HCT116 (cell line): ENCODE measurements at regions not wholly inside any gene's neighbourhood (a gene's known extent, or its start where the extent isn't known, plus 50 kb on each side); places are given as distances from the start of the nearest gene placed in this dataset.

Source experiments
- ATAC-seq: fragments of 200-7000 bp; cut with Tn5 transposase; 2 replicates; pipeline ENCODE4 v1.9.1; 2020; ENCODE audit warnings: mild to moderate bottlenecking, moderate library complexity
- BruUV-seq: library from RNA; stranded (reverse); fragments of 400-500 nt; replicated peaks from 2 replicates; lab custom pipeline; 2021; lab: Mats Ljungman, UMichigan
- CTCF ChIA-PET: fragments of 300-600 bp; sonication (Branson Sonifier 250); formaldehyde crosslinking; loops from one replicate; lab custom pipeline; 2021; ENCODE audit warnings: antibody characterized with exemption; lab: Charles Lee
- POLR2A ChIA-PET: fragments of 300-600, 350-600 bp; sonication (Branson Sonifier 250); formaldehyde crosslinking; loops from one replicate; lab custom pipeline; 2021; ENCODE audit warnings: antibody characterized with exemption; lab: Charles Lee
- RAD21 ChIA-PET, 2 experiments: fragments of 300-600 bp; sonication (Branson Sonifier 250); formaldehyde crosslinking; loops; one replicate each; lab custom pipeline; 2023; ENCODE audit warnings: low total read pairs in 2 of 2; ENCODE audit not compliant: uncharacterized antibody in 2 of 2, unreplicated experiment in 2 of 2, low non-redundant PET in 1 of 2; lab: Charles Lee
- DNase-seq: peaks from one replicate; pipeline ENCODE4 v3.0.0-alpha.2; 2010; ENCODE audit warnings: low read depth, low spot score
- H2AFZ ChIP-seq: fragments of 200-600 bp; shearing (Covaris generic), sonication (generic); 2 replicates; pipeline ENCODE4 v1.6.1; 2017; ENCODE audit warnings: low read depth, mixed run types, mixed read lengths, antibody characterized with exemption, low read length; ENCODE audit not compliant: poor library complexity, severe bottlenecking
- H3K27ac ChIP-seq: 2 replicates; pipeline ENCODE4 v1.5.1; 2012; ENCODE audit warnings: low read depth, low read length
- H3K27me3 ChIP-seq: fragments of 200-600 bp; sonication (generic); 2 replicates; pipeline ENCODE4 v1.6.1; 2016; ENCODE audit warnings: mixed run types, low read length, mixed read lengths; ENCODE audit not compliant: insufficient read depth
- H3K36me3 ChIP-seq, 2 experiments: fragments of 200-500 bp in 1 of 2; fragments of 200-600 bp in 1 of 2; sonication (Bioruptor generic) in 1 of 2; sonication (generic) in 1 of 2; 2 replicates each; pipeline versions ENCODE4 v1.5.1 to v1.6.1; 2014 to 2016; ENCODE audit warnings: low read length in 2 of 2, inconsistent platforms in 1 of 2, mixed read lengths in 1 of 2, mixed run types in 1 of 2; ENCODE audit not compliant: insufficient read depth in 2 of 2, control insufficient read depth in 1 of 2
- H3K4me1 ChIP-seq, 2 experiments: fragments of 200-600 bp in 1 of 2; sonication (generic) in 1 of 2; 2 replicates each; pipeline versions ENCODE4 v1.5.1 to v1.6.1; 2012 to 2017; ENCODE audit warnings: low read length in 2 of 2, inconsistent platforms in 1 of 2, mild to moderate bottlenecking in 1 of 2, mixed read lengths in 1 of 2, mixed run types in 1 of 2, moderate library complexity in 1 of 2; ENCODE audit not compliant: insufficient read depth in 2 of 2, control insufficient read depth in 1 of 2
- H3K4me2 ChIP-seq: fragments of 200-600 bp; sonication (generic); 2 replicates; pipeline ENCODE4 v1.6.1; 2017; ENCODE audit warnings: mixed run types, low read length, mixed read lengths
- H3K4me3 ChIP-seq, 2 experiments: fragments of 200-600 bp in 1 of 2; sonication (generic) in 1 of 2; replicated peaks in 1 of 2; 2 replicates each; pipeline ENCODE4 v1.5.1; 2011 to 2016; ENCODE audit warnings: low read length in 2 of 2, control low read depth in 1 of 2, low read depth in 1 of 2, mild to moderate bottlenecking in 1 of 2, mixed read lengths in 1 of 2, mixed run types in 1 of 2
- H3K79me2 ChIP-seq: fragments of 200-600 bp; sonication (generic); 2 replicates; pipeline ENCODE4 v1.6.1; 2017; ENCODE audit warnings: mild to moderate bottlenecking, mixed run types, low read length, moderate library complexity, mixed read lengths; ENCODE audit not compliant: insufficient read depth
- H3K9ac ChIP-seq: fragments of 200-600 bp; sonication (generic); 2 replicates; pipeline ENCODE4 v1.6.1; 2016; ENCODE audit warnings: low read length, mixed read lengths
- H3K9me2 ChIP-seq: fragments of 200-600 bp; sonication (generic), shearing (Covaris generic); 2 replicates; pipeline ENCODE4 v1.6.1; 2017; ENCODE audit warnings: mixed run types, mild to moderate bottlenecking, moderate library complexity; ENCODE audit not compliant: insufficient read depth
- H3K9me3 ChIP-seq, 2 experiments: fragments of 200-500 bp in 1 of 2; fragments of 200-600 bp in 1 of 2; sonication (Bioruptor generic) in 1 of 2; sonication (generic) in 1 of 2; 2 replicates each; pipeline ENCODE4 v1.6.1; 2014 to 2017; ENCODE audit warnings: low read length in 2 of 2, mixed read lengths in 2 of 2, inconsistent platforms in 1 of 2, low read depth in 1 of 2, mild to moderate bottlenecking in 1 of 2, mixed run types in 1 of 2, moderate library complexity in 1 of 2; ENCODE audit not compliant: control insufficient read depth in 1 of 2, insufficient read depth in 1 of 2
- H4K20me1 ChIP-seq: fragments of 200-600 bp; sonication (generic), shearing (Covaris generic); 2 replicates; pipeline ENCODE4 v1.6.1; 2017; ENCODE audit warnings: mixed run types, mild to moderate bottlenecking, moderate library complexity; ENCODE audit not compliant: insufficient read depth
- CBX3 ChIP-seq: IDR thresholded peaks from 2 replicates; pipeline ENCODE4 v1.6.1; 2012; ENCODE audit warnings: low read depth
- CEBPB ChIP-seq: IDR thresholded peaks from 2 replicates; pipeline ENCODE4 v1.6.1; 2012; ENCODE audit warnings: low read depth
- CTCF ChIP-seq, 3 experiments: fragments of 200-600 bp in 1 of 3; sonication (generic) in 1 of 3; IDR thresholded peaks in 2 of 3; conservative IDR thresholded peaks in 1 of 3; 2 replicates each; pipeline ENCODE4 v1.5.1; 2012 to 2017; ENCODE audit warnings: low read depth in 2 of 3, low read length in 2 of 3, antibody characterized with exemption in 1 of 3, borderline replicate concordance in 1 of 3, control low read depth in 1 of 3, mild to moderate bottlenecking in 1 of 3, mixed read lengths in 1 of 3, mixed run types in 1 of 3, moderate library complexity in 1 of 3; ENCODE audit not compliant: insufficient read depth in 1 of 3
- EGR1 ChIP-seq: IDR thresholded peaks from 2 replicates; pipeline ENCODE4 v1.6.1; 2012; ENCODE audit warnings: low read depth
- ELF1 ChIP-seq: IDR thresholded peaks from 2 replicates; pipeline ENCODE4 v1.6.1; 2012; ENCODE audit warnings: low read depth, borderline replicate concordance
- EZH2 ChIP-seq: fragments of 200-600 bp; sonication (generic); IDR thresholded peaks from 2 replicates; pipeline ENCODE4 v1.6.1; 2017; ENCODE audit warnings: antibody characterized with exemption, mixed run types
- FOSL1 ChIP-seq: IDR thresholded peaks from 2 replicates; pipeline ENCODE4 v1.6.1; 2012; ENCODE audit warnings: low read depth
- POLR2A ChIP-seq: IDR thresholded peaks from 2 replicates; pipeline ENCODE4 v1.7.0; 2011; ENCODE audit warnings: borderline replicate concordance; ENCODE audit not compliant: insufficient read depth, insufficient read length; ENCODE audit errors: extremely low read depth
- RAD21 ChIP-seq: IDR thresholded peaks from 2 replicates; pipeline ENCODE4 v1.6.1; 2012; ENCODE audit warnings: low read depth, mild to moderate bottlenecking
- SIN3A ChIP-seq: IDR thresholded peaks from 2 replicates; pipeline ENCODE4 v1.6.1; 2012; ENCODE audit warnings: low read depth
- SRF ChIP-seq: IDR thresholded peaks from 2 replicates; pipeline ENCODE4 v1.6.1; 2012; ENCODE audit warnings: low read depth
- TCF7L2 ChIP-seq: IDR thresholded peaks from 2 replicates; pipeline ENCODE4 v1.7.0; 2011; ENCODE audit warnings: borderline replicate concordance, inconsistent platforms; ENCODE audit not compliant: insufficient read depth, insufficient read length; ENCODE audit errors: extremely low read depth
- YY1 ChIP-seq: IDR thresholded peaks from 2 replicates; pipeline ENCODE4 v1.6.1; 2011; ENCODE audit warnings: low read length, low read depth, moderate library complexity, mild to moderate bottlenecking; ENCODE audit not compliant: insufficient replicate concordance; ENCODE audit errors: extremely low read depth
- ZBTB33 ChIP-seq: IDR thresholded peaks from 2 replicates; pipeline ENCODE4 v1.6.1; 2011; ENCODE audit warnings: mild to moderate bottlenecking, low read length, moderate library complexity; ENCODE audit not compliant: insufficient replicate concordance; ENCODE audit errors: extremely low read depth
- ZFX ChIP-seq: fragments of 450-650 bp; IDR thresholded peaks from 2 replicates; pipeline ENCODE4 v1.6.1; 2017
- intact Hi-C: fragments of 100-400 bp; cut with micrococcal nuclease; formaldehyde crosslinking; loops from 2 replicates; pipeline ENCODE4 v1.10.0; 2022

GRCh38 chr2:52064234-52064633 is 1032.3 kb upstream of the NRXN1 start:
- RAD21 ChIA-PET, result no interaction called here
- H3K36me3 ChIP-seq, result no peaks in the 10 kb centered on the region
- no peak overlapping the region for H3K9ac ChIP-seq
- no peak for ATAC-seq
- no peak overlapping the region for H3K27ac ChIP-seq
- H3K9me3 ChIP-seq, result no peaks in the 10 kb centered on the region
- TF ChIP-seq CBX3 (no peak), SRF (no peak), ZFX (no peak), YY1 (no peak), ZBTB33 (no peak), RAD21 (no peak), EGR1 (no peak), SIN3A (no peak), POLR2A (no peak), CEBPB (no peak), EZH2 (no peak), ELF1 (no peak), TCF7L2 (no peak), FOSL1 (no peak), CTCF (IDR thresholded peaks at IDR 0.05 in 2 of 3, conservative IDR thresholded peaks at IDR 0.05 in 1 of 3; ENCODE audit: borderline replicate concordance in 1 of 3, insufficient read depth in 1 of 3, low read depth in 2 of 3, low read length in 2 of 3) (no peak)
- H4K20me1 ChIP-seq, result no peaks in the 10 kb centered on the region
- H3K9me2 ChIP-seq, result no peaks in the 10 kb centered on the region
- no peak overlapping the region for H3K4me2 ChIP-seq
- intact Hi-C loops, result no loop called here
- no peak overlapping the region for H2AFZ ChIP-seq
- H3K4me3 ChIP-seq, result no peak overlapping the region
- DNase-seq, result no peak
- H3K27me3 ChIP-seq, result no peaks in the 10 kb centered on the region
- CTCF ChIA-PET, result no interaction called here
- no TSS peak for BruUV-seq
- POLR2A ChIA-PET, result no interaction called here
- H3K79me2 ChIP-seq, result no peaks in the 10 kb centered on the region
- no peaks in the 10 kb centered on the region for H3K4me1 ChIP-seq
